Fibroblast of lung (primary cell): ENCODE measurements at regions not wholly inside any gene's neighbourhood (a gene's known extent, or its start where the extent isn't known, plus 50 kb on each side); places are given as distances from the start of the nearest gene placed in this dataset.

Experiments used
- CTCF ChIP-seq, 2 donors: IDR thresholded peaks in 1 of 2; conservative IDR thresholded peaks in 1 of 2; 1 replicate in 1 of 2; 2 replicates in 1 of 2; pipeline ENCODE4 v1.5.1; 2011 to 2012; ENCODE audit warnings: low read length in 2 of 2, control low read depth in 1 of 2, inconsistent platforms in 1 of 2, low read depth in 1 of 2, mild to moderate bottlenecking in 1 of 2
- EZH2 ChIP-seq: IDR thresholded peaks from 2 replicates; pipeline ENCODE4 v1.5.1; 2012; ENCODE audit warnings: low read length, control low read depth, mild to moderate bottlenecking; ENCODE audit errors: missing control alignments

GRCh38 chr21:23804866-23805265 is 1802.4 kb downstream of the MRPL39 start:
- TF ChIP-seq EZH2 (no peak), CTCF (conservative IDR thresholded peaks at IDR 0.05 in 1 of 2, IDR thresholded peaks at IDR 0.05 in 1 of 2; ENCODE audit: low read depth in 1 of 2, low read length in 2 of 2) (no peak)
